ENCODE measurements at regions not wholly inside any gene's neighbourhood (a gene's known extent, or its start where the extent isn't known, plus 50 kb on each side); places are given as distances from the start of the nearest gene placed in this dataset.
"Not testable (repeated sequence)": the region's sequence is repeated elsewhere in the genome, so short reads cannot be mapped to it uniquely, and the experiment has no call there.

- no peak for DNase-seq
These were observed 931.5 kb upstream of the FAT3 start for GRCh38 chr11:91293119-91293518.

- DNase-seq = no peak
These were observed 952.5 kb upstream of the FAT3 start for GRCh38 chr11:91272089-91272488.

GRCh38 chr11:91268512-91269295 lies 955.9 kb upstream of the FAT3 start:
- DNase-seq = not testable (repeated sequence)

- no peak for DNase-seq
These were observed 958.7 kb upstream of the FAT3 start for GRCh38 chr11:91265946-91266345.

GRCh38 chr11:91264481-91264880 lies 960.1 kb upstream of the FAT3 start:
- DNase-seq = no peak

- no peak for DNase-seq
These were observed 960.9 kb upstream of the FAT3 start for GRCh38 chr11:91263496-91264365.

GRCh38 chr11:91261513-91261912 lies 963.1 kb upstream of the FAT3 start:
- no peak for DNase-seq

GRCh38 chr11:91258876-91259275 lies 965.7 kb upstream of the FAT3 start:
- DNase-seq = no peak

- DNase-seq = no peak
These were observed 967.0 kb upstream of the FAT3 start for GRCh38 chr11:91257667-91258066.

- no peak for DNase-seq
These were observed 976.3 kb upstream of the FAT3 start for GRCh38 chr11:91248199-91248807.

GRCh38 chr11:91247009-91247735 lies 977.4 kb upstream of the FAT3 start:
- DNase-seq = no peak

- DNase-seq = no peak
These were observed 979.7 kb upstream of the FAT3 start for GRCh38 chr11:91244912-91245311.

GRCh38 chr11:91243630-91244029 lies 981.0 kb upstream of the FAT3 start:
- no peak for DNase-seq

- DNase-seq = no peak
These were observed 981.6 kb upstream of the FAT3 start for GRCh38 chr11:91243051-91243450.

GRCh38 chr11:91241226-91241625 lies 983.4 kb upstream of the FAT3 start:
- no peak for DNase-seq

GRCh38 chr11:91239359-91239758 lies 985.3 kb upstream of the FAT3 start:
- no peak for DNase-seq

- no peak for DNase-seq
These were observed 993.4 kb upstream of the FAT3 start for GRCh38 chr11:91231226-91231625.

GRCh38 chr11:91230647-91231046 lies 994.0 kb upstream of the FAT3 start:
- DNase-seq = no peak

- no peak for DNase-seq
These were observed 1000.0 kb upstream of the CHORDC1 start for GRCh38 chr11:91222830-91223229.

GRCh38 chr11:91220476-91221202 lies 997.8 kb upstream of the CHORDC1 start:
- DNase-seq = no peak

GRCh38 chr11:91219535-91219934 lies 996.7 kb upstream of the CHORDC1 start:
- DNase-seq = no peak

GRCh38 chr11:91209751-91210150 lies 986.9 kb upstream of the CHORDC1 start:
- DNase-seq = no peak
